ENCODE measurements at regions not wholly inside any gene's neighbourhood (a gene's known extent, or its start where the extent isn't known, plus 50 kb on each side); places are given as distances from the start of the nearest gene placed in this dataset.

GRCh38 chr9:75548871-75549270 lies 341.6 kb upstream of the PCSK5 start:
- Histone ChIP-seq H3K36me3 (replicated peaks in 1 of 2; ENCODE audit: control insufficient read depth in 1 of 2, insufficient read depth in 2 of 2, low read length in 2 of 2) (no peaks in the 10 kb centered on the region), H3K27ac (ENCODE audit: extremely low read length, insufficient read depth, low read length) (no peak overlapping the region), H2AFZ (ENCODE audit: low read length) (no peak overlapping the region), H3K4me3 (replicated peaks in 1 of 3; ENCODE audit: insufficient read depth in 1 of 3, low read depth in 2 of 3, low read length in 3 of 3) (no peak overlapping the region), H3K4me2 (ENCODE audit: low read depth, low read length) (no peak overlapping the region), H4K20me1 (ENCODE audit: insufficient read depth, low read length) (no peaks in the 10 kb centered on the region), H3K79me2 (ENCODE audit: insufficient read depth, low read length) (no peaks in the 10 kb centered on the region), H3K4me1 (ENCODE audit: insufficient read depth, low read length) (no peaks in the 10 kb centered on the region), H3K27me3 (ENCODE audit: control insufficient read depth in 1 of 2, insufficient read depth in 2 of 2, low read length in 2 of 2) (no peaks in the 10 kb centered on the region), H3K9me3 (ENCODE audit: low read length) (no peaks in the 10 kb centered on the region), H3K9ac (ENCODE audit: insufficient read depth, low read depth, low read length) (no peak overlapping the region)
- intact Hi-C loops (cut with micrococcal nuclease; ENCODE audit: unreplicated experiment) = no loop called here
- in situ Hi-C loops (cut with HindIII; ENCODE audit: extremely low pct_ligation_motif_present, low pct_unique_long_range_greater_than_20kb) = no loop called here
- no TSS peak for BruUV-seq (replicated peaks)
- no peak for TF ChIP-seq ZNF292 (CRISPR knock-in tag; IDR thresholded peaks at IDR 0.05; ENCODE audit: borderline replicate concordance, low read depth)
- TF ChIP-seq ZNF101 (CRISPR knock-in tag; IDR thresholded peaks at IDR 0.05; ENCODE audit: borderline replicate concordance, low read depth) = no peak
- TF ChIP-seq FOXO1 (CRISPR knock-in tag; IDR thresholded peaks at IDR 0.05) = no peak
- no peak for TF ChIP-seq ZNF30 (CRISPR knock-in tag; IDR thresholded peaks at IDR 0.05)
- TF ChIP-seq ZNF235 (CRISPR knock-in tag; IDR thresholded peaks at IDR 0.05; ENCODE audit: borderline replicate concordance) = no peak
- TF ChIP-seq HOXA7 (CRISPR knock-in tag; IDR thresholded peaks at IDR 0.05) = no peak
- TF ChIP-seq HMGA1 (CRISPR knock-in tag; conservative IDR thresholded peaks at IDR 0.05) = no peak
- TF ChIP-seq PRMT3 (CRISPR knock-in tag; IDR thresholded peaks at IDR 0.05; ENCODE audit: borderline replicate concordance, low read depth) = no peak
- TF ChIP-seq HDAC6 (IDR thresholded peaks at IDR 0.05; ENCODE audit: low read depth, low read length) = no peak
- no peak for TF ChIP-seq HNRNPL (IDR thresholded peaks at IDR 0.05; ENCODE audit: low read depth, low read length)
- TF ChIP-seq ZNF557 (CRISPR knock-in tag; IDR thresholded peaks at IDR 0.05) = no peak
- no peak for TF ChIP-seq ETV5 (CRISPR knock-in tag; IDR thresholded peaks at IDR 0.05; ENCODE audit: borderline replicate concordance)
- TF ChIP-seq CBX1 (IDR thresholded peaks at IDR 0.05; ENCODE audit: low read depth) = no peak
- TF ChIP-seq E2F5 (CRISPR knock-in tag; conservative IDR thresholded peaks at IDR 0.05) = no peak
- TF ChIP-seq PLRG1 (conservative IDR thresholded peaks at IDR 0.05) = no peak
- ChIA-PET CTCF (ENCODE audit: low intra/inter-chr PET ratio, low total read pairs) (no interaction called here), POLR2A (no interaction called here)
- FAIRE-seq = no peak
- WGBS (ENCODE audit: low lambda C conversion rate) = 0% methylated on average over 2 of the region's 2 CpGs
- DNase-seq (ENCODE audit: low spot score) = no peak
- ATAC-seq = no peak
